ENCODE measurements at regions not wholly inside any gene's neighbourhood (a gene's known extent, or its start where the extent isn't known, plus 50 kb on each side); places are given as distances from the start of the nearest gene placed in this dataset.

GRCh38 chr16:51698647-51699046 lies 547.6 kb upstream of the SALL1 start:
- TF ChIP-seq RAD21 (IDR thresholded peaks at IDR 0.05; ENCODE audit: low read depth) (no peak), EP300 (IDR thresholded peaks at IDR 0.05; ENCODE audit: borderline replicate concordance) (no peak), REST (IDR thresholded peaks at IDR 0.05; ENCODE audit: low read depth) (no peak), TEAD4 (IDR thresholded peaks at IDR 0.05) (no peak), TAF1 (IDR thresholded peaks at IDR 0.05; ENCODE audit: low read depth) (no peak), FOXM1 (IDR thresholded peaks at IDR 0.05; ENCODE audit: borderline replicate concordance, low read depth) (no peak), USF1 (IDR thresholded peaks at IDR 0.05) (no peak), ZBTB7A (IDR thresholded peaks at IDR 0.05; ENCODE audit: low read depth) (no peak)
